ENCODE measurements at regions not wholly inside any gene's neighbourhood (a gene's known extent, or its start where the extent isn't known, plus 50 kb on each side); places are given as distances from the start of the nearest gene placed in this dataset.
A peak's percentile ranks its signal among the peaks of the same experiment; 100 is the strongest.

- no peak for DNase-seq
These were observed 108.8 kb downstream of the SQOR start for GRCh38 chr15:45743426-45744235.

- no peak for DNase-seq
These were observed 109.4 kb downstream of the SQOR start for GRCh38 chr15:45744236-45744589.

DNA sequence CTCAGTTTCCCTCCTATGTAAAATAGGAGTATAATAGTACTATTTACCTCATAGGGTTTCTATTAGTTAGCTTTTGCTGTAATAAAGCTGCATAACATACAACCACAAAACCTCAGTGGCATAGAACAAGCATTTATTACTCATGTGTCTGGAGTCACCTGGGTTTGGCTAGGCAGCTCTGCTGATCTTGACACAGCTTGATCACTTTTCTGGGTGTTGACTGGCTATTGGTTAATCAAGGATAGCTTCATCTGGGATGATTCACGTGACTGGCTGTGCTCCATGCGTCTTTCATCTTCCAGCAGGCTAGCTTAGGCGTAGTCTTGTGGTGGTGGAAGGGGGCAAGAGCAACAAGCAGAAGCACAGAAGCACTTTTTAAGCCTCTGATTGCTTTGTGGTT is 112.6 kb downstream of the SQOR start:
- DNase-seq = no peak

- DNase-seq = no peak
These were observed 116.8 kb downstream of the SQOR start for GRCh38 chr15:45751629-45752028.

DNA sequence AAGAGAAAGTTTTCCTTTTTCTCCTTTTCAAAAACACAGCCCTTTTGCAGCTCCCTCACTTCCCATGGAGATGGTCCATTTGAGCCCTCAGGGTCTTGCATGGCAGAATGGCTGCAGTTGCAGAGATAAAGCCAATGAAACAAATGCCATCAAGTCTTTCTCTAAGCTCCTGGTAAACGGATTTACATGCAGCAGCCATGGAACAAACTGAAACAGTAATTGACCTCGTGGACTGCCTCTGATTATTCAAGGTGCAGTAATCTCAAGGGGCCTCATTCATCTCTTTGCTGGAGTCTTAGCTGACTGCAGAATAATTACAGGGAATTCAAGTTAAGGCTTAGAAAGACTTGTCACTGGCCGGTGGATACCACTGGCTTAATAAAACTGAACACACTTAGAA is 125.1 kb downstream of the SQOR start:
- DNase-seq = no peak

DNA sequence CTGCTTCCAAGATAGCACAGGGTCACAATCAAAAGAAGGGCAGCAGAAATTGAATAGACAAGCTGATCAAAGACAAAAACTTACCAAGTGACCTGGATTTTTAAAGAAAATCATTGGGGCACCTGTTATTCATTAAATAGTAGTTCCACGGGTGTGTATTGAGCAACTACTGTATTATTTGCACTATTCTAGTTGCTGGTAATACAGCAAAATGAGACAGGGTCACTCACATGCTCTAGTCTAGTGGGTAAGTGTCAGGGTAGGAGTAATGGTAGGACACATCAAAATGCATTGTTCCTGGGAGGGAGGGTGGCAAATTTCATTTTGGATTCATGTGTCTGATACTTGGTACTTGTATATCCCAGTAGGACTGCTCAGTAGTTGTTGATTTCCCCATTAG is 127.9 kb downstream of the SQOR start:
- no peak for DNase-seq

DNA sequence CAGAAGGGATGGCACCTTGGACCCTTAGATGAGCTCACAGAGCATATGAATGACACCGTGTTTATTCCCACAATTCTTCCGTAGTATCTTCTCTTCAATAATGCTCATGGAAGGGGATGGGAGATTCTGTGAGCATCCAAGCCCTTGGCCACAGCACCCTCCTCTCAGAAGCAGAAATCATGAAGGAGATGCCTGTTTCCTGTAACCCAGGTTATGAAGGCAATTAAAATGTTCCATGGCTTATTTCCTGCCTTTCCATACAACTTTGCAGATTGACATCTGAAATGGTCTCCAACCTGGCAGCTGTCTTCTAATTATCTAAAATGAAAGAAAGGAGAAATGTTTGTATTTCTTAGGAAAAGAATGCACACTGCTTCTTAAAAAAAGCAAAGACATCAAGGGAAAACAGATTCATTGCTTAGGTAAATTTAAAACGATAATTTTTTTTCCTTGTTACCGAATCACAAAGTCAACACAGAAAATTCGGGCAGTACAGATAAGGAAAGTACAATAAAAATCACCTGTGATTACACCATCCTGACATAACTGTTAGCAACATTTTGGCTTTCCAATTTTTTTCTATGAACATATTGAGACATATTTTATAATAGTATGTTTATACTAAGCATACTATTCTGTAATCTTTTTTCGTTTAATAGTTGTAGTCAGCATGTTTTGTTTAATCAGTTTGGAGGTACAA is 128.5 kb downstream of the SQOR start:
- no peak for DNase-seq

- DNase-seq = no peak
These were observed 138.3 kb downstream of the SQOR start for GRCh38 chr15:45773149-45773548.

GRCh38 chr15:45776772-45777171 is 141.9 kb downstream of the SQOR start:
- no peak for DNase-seq

DNA sequence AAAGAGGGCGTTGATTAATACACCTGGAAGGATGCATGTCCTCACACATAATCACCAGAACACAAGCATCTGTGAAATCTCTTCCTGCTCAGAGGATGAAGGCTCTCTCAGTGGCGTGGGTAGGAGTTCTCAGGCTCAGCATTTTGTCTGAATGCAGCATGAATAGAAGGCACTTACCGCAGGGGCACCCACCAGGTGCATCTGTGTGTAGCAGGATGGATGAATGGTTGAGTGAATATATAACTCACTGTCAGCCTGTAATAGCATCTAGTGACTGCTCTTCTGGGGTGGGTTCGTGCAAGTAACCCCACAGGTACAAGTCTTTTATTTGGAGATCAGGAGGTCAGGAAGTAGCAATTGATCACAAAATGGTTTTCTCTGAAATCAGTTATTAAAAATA is 143.0 kb downstream of the SQOR start:
- no peak for DNase-seq

DNA sequence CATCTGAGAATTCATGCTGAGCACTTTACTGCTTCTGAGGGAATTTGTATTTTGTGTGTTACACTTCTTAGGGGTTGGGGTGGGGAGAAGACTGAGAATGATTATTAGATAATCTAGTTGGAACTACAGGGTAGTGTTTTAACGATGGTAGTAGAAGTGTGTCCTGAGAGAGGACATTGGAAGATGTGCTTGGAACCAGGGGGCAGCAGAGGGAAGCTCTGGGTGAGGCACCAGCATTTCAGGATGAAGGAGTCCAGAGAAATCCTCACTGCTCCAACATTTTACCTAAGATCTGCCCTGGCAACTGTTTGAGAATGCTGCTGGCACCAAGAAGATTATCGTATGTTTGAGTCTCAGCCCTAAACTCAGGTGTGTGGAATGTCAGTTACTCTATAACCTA is 145.5 kb downstream of the SQOR start:
- no peak for DNase-seq

DNA sequence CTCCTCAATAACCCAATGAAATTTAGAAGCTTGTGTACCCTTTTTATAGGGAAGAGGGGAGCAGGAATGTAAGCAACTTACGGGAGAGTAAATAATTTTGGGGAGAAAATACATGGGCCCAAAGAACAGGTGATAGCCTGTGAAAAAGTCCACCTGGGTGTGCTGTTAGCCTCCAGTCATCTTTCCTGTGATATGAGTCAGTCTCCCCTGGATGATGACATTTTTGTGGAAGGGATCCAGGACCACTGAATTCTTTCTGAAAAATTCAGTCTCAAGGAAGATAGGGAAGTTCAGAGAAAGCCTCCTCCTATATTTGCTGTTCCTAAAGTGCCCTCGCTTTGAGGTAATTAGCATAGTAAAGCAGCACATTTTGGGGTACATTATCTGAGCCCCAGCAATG is 149.8 kb downstream of the SQOR start:
- DNase-seq = no peak

DNA sequence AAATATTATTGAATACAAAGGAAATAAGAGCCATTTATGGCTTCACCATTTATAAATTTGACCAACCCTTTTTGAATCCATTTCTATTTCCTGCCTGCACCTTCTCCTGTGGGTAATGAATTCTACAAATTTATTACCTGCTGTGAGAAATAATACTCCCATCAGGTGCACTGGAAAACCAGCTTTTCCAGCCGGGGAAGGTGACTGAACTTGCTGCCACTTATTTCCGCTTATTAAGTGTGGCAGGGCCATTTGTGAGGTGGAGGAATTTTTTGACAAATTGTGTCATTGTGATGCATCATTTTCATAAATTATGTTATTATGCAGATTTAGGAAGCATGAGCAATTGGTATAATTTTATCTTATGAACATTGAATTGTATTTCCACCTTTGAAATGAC is 151.1 kb downstream of the SQOR start:
- DNase-seq = peak; percentile 47

GRCh38 chr15:45790325-45790943 is 155.6 kb downstream of the SQOR start:
- DNase-seq = peak; percentile 12

DNA sequence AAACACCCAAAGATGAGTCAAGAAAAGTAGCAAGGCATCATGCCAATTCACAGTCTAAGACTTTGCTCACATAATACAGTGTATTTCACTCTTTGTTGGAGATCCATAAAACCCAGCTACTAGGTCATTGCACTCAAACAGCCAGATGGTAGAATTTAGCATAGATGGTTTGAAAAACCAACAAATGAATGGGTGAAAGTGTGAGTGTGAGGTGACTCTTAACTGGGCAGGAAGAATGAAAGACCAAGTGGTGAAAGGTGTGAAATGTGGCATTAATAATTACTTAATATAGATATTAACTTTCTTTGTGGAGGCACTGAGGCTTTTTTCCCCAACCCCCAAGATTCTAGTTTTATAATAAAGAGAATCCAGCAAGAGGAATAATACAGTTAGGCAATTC is 159.5 kb downstream of the SQOR start:
- no peak for DNase-seq

GRCh38 chr15:45794712-45795439 is 160.0 kb downstream of the SQOR start:
- no peak for DNase-seq

- peak; percentile 74 for DNase-seq
These were observed 160.7 kb downstream of the SQOR start for GRCh38 chr15:45795440-45796069.

- DNase-seq = no peak
These were observed 161.6 kb downstream of the SQOR start for GRCh38 chr15:45796433-45796832.

DNA sequence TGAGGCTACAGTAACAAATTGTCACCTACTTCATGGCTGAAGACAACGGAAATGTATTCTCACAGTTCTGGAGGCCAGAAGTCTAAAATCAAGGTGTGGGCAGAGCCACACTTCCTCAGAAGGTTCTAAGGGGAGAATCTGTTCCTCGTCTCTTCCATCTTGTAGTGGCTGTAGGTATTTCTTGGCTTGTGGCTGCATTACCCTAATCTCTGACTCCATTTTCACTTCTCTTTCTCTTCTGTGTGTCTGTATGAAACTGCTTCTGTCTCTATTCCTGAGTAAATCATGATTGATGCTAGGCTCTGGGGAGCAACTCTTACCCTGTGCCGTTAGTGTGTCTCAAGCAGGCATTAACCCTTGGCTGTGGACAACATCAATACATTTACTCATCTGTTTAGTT is 164.7 kb downstream of the SQOR start:
- no peak for DNase-seq

DNA sequence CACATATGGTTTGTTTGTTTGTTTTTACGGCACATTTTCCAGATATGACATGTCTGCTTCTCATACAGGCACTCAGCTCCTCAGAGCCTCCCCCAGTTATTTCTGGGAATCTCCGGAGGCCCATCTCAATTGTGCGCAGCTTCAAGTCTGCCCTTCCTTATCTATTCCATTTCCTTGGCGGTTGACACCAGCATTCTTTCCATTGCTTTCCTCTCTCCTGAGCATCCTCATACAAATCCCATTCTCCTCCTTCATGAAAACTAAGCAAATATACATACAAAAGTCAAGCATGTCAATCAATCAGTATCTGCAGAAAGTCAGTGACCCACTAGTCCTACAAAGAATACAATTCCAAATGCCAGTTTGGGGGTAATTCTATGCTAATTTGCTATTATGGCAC is 166.7 kb downstream of the SQOR start:
- DNase-seq = no peak

DNA sequence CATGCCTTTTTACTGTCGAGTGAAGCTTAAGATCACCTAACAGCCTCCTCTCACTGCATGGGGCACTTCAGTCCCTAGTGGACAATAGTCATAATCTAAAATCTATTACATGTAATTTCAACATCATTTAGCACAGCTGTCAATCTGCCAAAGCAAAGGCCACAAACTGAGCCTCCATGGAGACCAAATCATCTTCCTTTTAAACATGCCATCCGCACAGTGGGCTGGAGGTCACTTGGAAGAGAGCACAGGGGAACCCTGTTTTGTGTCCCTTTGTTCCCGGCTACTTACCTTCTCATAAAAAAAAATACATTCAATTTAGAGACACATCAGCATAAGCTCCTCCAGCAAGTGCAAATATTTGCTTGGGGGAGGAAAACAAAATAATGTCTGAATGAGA is 167.3 kb downstream of the SQOR start:
- peak; percentile 95 for DNase-seq

GRCh38 chr15:45804028-45804427 is 169.2 kb downstream of the SQOR start:
- no peak for DNase-seq

DNA sequence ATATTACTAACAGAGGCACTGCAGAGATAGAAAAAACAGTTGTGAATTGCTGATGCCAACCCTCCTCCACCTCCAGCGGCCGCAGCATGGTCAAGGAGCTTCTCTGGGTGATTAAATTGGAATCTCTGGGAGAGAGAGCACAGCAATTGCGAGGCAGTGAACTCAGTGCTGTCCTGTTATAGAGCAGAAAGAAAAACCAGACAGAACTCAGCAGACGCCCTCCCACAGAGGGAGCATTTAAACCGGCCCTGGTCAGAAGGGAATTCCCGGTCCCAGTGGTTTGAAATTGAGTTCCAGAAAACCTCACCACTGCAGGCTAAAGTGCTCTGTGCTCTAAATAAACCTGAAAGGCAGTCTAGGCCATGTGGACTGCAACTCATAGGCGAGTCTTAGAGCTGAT is 175.4 kb downstream of the SQOR start:
- no peak for DNase-seq

Measured in NCI-H748 treated with DMSO at 0.1 percent for 48 hours (cell line).